DND-41 (cell line): ENCODE measurements at regions not wholly inside any gene's neighbourhood (a gene's known extent, or its start where the extent isn't known, plus 50 kb on each side); places are given as distances from the start of the nearest gene placed in this dataset.
A peak's percentile ranks its signal among the peaks of the same experiment; 100 is the strongest.

Experiments
- ATAC-seq: fragments of 200-7000 bp; cut with Tn5 transposase; 3 replicates; pipeline ENCODE4 v1.9.1; 2021; ENCODE audit warnings: low read depth; ENCODE audit not compliant: insufficient read depth
- DNase-seq: peaks from one replicate; pipeline ENCODE4 v3.0.0-alpha.2; 2020
- H2AFZ ChIP-seq: 2 replicates; pipeline ENCODE4 v1.6.0; 2012; ENCODE audit warnings: low read depth, low read length
- H3K27ac ChIP-seq: 2 replicates; pipeline ENCODE4 v1.5.1; 2012; ENCODE audit warnings: low read length, inconsistent platforms
- H3K27me3 ChIP-seq: fragments of 200-600 bp; sonication (generic); 2 replicates; pipeline ENCODE4 v1.6.0; 2012; ENCODE audit warnings: low read length, mild to moderate bottlenecking, inconsistent platforms; ENCODE audit not compliant: insufficient read depth, poor library complexity
- H3K36me3 ChIP-seq: 2 replicates; pipeline ENCODE4 v1.5.1; 2012; ENCODE audit warnings: low read length, inconsistent platforms; ENCODE audit not compliant: insufficient read depth
- H3K4me1 ChIP-seq: 2 replicates; pipeline ENCODE4 v1.5.1; 2012; ENCODE audit warnings: mild to moderate bottlenecking, low read length; ENCODE audit not compliant: insufficient read depth
- H3K4me2 ChIP-seq: 2 replicates; pipeline ENCODE4 v1.6.0; 2012; ENCODE audit warnings: mild to moderate bottlenecking, moderate library complexity, low read length, inconsistent platforms; ENCODE audit not compliant: insufficient read depth
- H3K4me3 ChIP-seq, 2 experiments: fragments of 200-600 bp in 1 of 2; shearing (Covaris generic) in 1 of 2; 2 replicates each; pipeline ENCODE4 v1.5.1; 2012 to 2016; ENCODE audit warnings: inconsistent platforms in 2 of 2, low read length in 2 of 2, mild to moderate bottlenecking in 2 of 2, low read depth in 1 of 2, moderate library complexity in 1 of 2
- H3K79me2 ChIP-seq: 2 replicates; pipeline ENCODE4 v1.6.0; 2012; ENCODE audit warnings: low read length, inconsistent platforms; ENCODE audit not compliant: insufficient read depth
- H3K9ac ChIP-seq: 2 replicates; pipeline ENCODE4 v1.6.0; 2012; ENCODE audit warnings: low read depth, mild to moderate bottlenecking, inconsistent platforms, low read length, moderate library complexity
- H3K9me3 ChIP-seq: 2 replicates; pipeline ENCODE4 v1.5.1; 2012; ENCODE audit warnings: low read length, moderate library complexity, mild to moderate bottlenecking, inconsistent platforms; ENCODE audit not compliant: insufficient read depth, severe bottlenecking
- H4K20me1 ChIP-seq: 2 replicates; pipeline ENCODE4 v1.6.0; 2012; ENCODE audit warnings: low read length; ENCODE audit not compliant: insufficient read depth
- EZH2 ChIP-seq: IDR thresholded peaks from 3 replicates; pipeline ENCODE4 v1.6.1; 2012; ENCODE audit warnings: borderline replicate concordance, low read depth, mild to moderate bottlenecking, moderate library complexity, low read length, inconsistent platforms; ENCODE audit not compliant: severe bottlenecking
- TF ChIP-seq, protein P1 (sequence below): IDR thresholded peaks from 2 replicates; pipeline ENCODE4 v1.5.1; 2012; ENCODE audit warnings: borderline replicate concordance, low read length, moderate library complexity, mild to moderate bottlenecking; ENCODE audit not compliant: poor library complexity, severe bottlenecking; ENCODE audit errors: extremely low read depth

DNA sequence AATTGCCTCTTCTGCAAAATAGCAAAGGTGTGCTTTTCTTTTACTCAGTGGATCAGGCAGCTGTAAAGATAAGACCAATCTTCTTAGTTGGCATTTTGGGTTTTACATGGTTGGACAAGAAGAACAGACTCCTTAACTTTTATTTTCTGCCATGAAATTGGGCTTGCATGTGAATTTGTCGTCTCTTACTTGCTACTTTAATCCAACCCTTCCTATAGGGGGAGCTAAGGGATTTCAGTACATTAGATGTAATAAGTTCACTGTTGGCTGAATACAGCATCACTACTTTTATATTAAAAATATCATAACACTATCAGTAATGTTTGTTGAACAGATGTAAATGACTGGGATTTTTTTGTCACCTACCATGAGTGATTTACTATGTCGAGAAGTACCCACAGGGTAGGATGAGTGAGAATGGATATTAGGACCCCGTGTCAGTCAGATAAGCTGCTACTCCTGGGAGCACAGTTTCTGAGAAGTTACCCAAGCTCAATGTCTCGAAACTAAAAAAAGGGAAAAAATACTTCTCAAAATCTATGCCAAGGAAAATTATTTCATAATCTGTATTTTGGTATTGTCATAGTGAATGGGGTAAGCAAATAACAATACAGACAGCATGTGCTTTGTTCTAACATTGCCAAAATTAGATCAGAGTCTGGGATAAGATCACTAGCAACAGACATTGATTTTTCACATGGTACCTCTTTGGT lies 127.4 kb upstream of the AGR3 start:
- no peak overlapping the region for H3K4me2 ChIP-seq
- H3K36me3 ChIP-seq: no peaks in the 10 kb centered on the region
- DNase-seq (no peak), ATAC-seq (no peak)
- no peak overlapping the region for H3K9ac ChIP-seq
- no peak overlapping the region for H3K27ac ChIP-seq
- no peak for TF ChIP-seq EZH2
- TF ChIP-seq, protein P1, sequence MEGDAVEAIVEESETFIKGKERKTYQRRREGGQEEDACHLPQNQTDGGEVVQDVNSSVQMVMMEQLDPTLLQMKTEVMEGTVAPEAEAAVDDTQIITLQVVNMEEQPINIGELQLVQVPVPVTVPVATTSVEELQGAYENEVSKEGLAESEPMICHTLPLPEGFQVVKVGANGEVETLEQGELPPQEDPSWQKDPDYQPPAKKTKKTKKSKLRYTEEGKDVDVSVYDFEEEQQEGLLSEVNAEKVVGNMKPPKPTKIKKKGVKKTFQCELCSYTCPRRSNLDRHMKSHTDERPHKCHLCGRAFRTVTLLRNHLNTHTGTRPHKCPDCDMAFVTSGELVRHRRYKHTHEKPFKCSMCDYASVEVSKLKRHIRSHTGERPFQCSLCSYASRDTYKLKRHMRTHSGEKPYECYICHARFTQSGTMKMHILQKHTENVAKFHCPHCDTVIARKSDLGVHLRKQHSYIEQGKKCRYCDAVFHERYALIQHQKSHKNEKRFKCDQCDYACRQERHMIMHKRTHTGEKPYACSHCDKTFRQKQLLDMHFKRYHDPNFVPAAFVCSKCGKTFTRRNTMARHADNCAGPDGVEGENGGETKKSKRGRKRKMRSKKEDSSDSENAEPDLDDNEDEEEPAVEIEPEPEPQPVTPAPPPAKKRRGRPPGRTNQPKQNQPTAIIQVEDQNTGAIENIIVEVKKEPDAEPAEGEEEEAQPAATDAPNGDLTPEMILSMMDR: peak; percentile 18
- no peaks in the 10 kb centered on the region for H3K79me2 ChIP-seq
- H3K4me3 ChIP-seq: no peak overlapping the region
- H3K9me3 ChIP-seq: no peaks in the 10 kb centered on the region
- H4K20me1 ChIP-seq: no peaks in the 10 kb centered on the region
- peaks cover 9% of the 10 kb centered on the region for H3K4me1 ChIP-seq
- H2AFZ ChIP-seq: no peak overlapping the region
- H3K27me3 ChIP-seq: no peaks in the 10 kb centered on the region

DNA sequence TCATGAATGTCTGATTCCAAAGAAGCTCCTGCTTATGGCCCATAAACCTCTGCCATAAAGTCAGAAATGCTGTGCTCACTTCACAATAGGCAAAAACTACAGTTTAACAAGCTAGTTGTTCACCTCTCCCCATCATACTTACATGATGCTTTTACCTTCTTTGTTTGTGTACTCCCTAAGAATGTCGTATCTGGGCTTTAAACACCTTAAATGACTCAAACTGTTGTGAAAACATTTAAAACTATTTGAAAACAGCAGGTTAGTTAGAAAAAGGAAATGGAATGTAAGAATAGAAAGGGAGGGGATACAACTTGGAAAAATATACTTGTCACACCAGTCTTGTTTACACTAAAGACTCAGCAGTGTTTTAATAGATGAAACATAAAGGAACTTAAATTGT lies 128.2 kb upstream of the AGR3 start:
- no peak overlapping the region for H3K4me3 ChIP-seq
- H4K20me1 ChIP-seq: no peaks in the 10 kb centered on the region
- H3K36me3 ChIP-seq: no peaks in the 10 kb centered on the region
- no peak overlapping the region for H3K27ac ChIP-seq
- H3K79me2 ChIP-seq: no peaks in the 10 kb centered on the region
- H3K4me1 ChIP-seq: peaks cover 9% of the 10 kb centered on the region
- H2AFZ ChIP-seq: no peak overlapping the region
- H3K4me2 ChIP-seq: no peak overlapping the region
- TF ChIP-seq, protein P1: no peak
- TF ChIP-seq EZH2: no peak
- H3K27me3 ChIP-seq: no peaks in the 10 kb centered on the region
- H3K9me3 ChIP-seq: no peaks in the 10 kb centered on the region
- H3K9ac ChIP-seq: no peak overlapping the region
- ATAC-seq: no peak
- no peak for DNase-seq

GRCh38 chr7:17010637-17011300 lies 129.0 kb upstream of the AGR3 start:
- 0 out of 2 replicates have a peak overlapping the region, but pooled peaks have one; percentile 56 for H2AFZ ChIP-seq
- DNase-seq: peak; percentile 35

More at GRCh38 chr7:17010637-17011300, 129.0 kb upstream of the AGR3 start:
- Histone ChIP-seq H3K4me1 (peaks cover 9% of the 10 kb centered on the region), H3K4me2 (no peak overlapping the region), H3K79me2 (no peaks in the 10 kb centered on the region), H3K27ac (0 out of 2 replicates have a peak overlapping the region, but pooled peaks have one; percentile 4), H3K27me3 (no peaks in the 10 kb centered on the region), H4K20me1 (no peaks in the 10 kb centered on the region), H3K4me3 (no peak overlapping the region), H3K9me3 (no peaks in the 10 kb centered on the region), H3K36me3 (no peaks in the 10 kb centered on the region), H3K9ac (no peak overlapping the region)
- no peak for TF ChIP-seq EZH2
- TF ChIP-seq, protein P1: no peak
- ATAC-seq: peak; percentile 92
